Activated T-helper 1 cell treated with Interleukin-2 at 50 U/mL for 16 hours (primary cell): ENCODE measurements at regions not wholly inside any gene's neighbourhood (a gene's known extent, or its start where the extent isn't known, plus 50 kb on each side); places are given as distances from the start of the nearest gene placed in this dataset.
"Not testable (repeated sequence)": the region's sequence is repeated elsewhere in the genome, so short reads cannot be mapped to it uniquely, and the experiment has no call there.

Experiments
- DNase-seq: peaks from one replicate; pipeline ENCODE4 v3.0.0-alpha.2; 2020; ENCODE audit warnings: low read depth

GRCh38 chr13:109318945-109319590 is 467.3 kb downstream of the IRS2 start:
- no peak for DNase-seq

GRCh38 chr13:109315481-109315880 is 470.9 kb downstream of the IRS2 start:
- no peak for DNase-seq

- no peak for DNase-seq
Observed at GRCh38 chr13:109314101-109314500, 472.3 kb downstream of the IRS2 start.

- DNase-seq: no peak
Observed at GRCh38 chr13:109312399-109312798, 474.0 kb downstream of the IRS2 start.

- not testable (repeated sequence) for DNase-seq
Observed at GRCh38 chr13:109311431-109311976, 474.9 kb downstream of the IRS2 start.

- DNase-seq: no peak
Observed at GRCh38 chr13:109309625-109310363, 476.6 kb downstream of the IRS2 start.

- no peak for DNase-seq
Observed at GRCh38 chr13:109307027-109307426, 479.4 kb downstream of the IRS2 start.

- no peak for DNase-seq
Observed at GRCh38 chr13:109301726-109302125, 484.7 kb downstream of the IRS2 start.

- no peak for DNase-seq
Observed at GRCh38 chr13:109301276-109301675, 485.1 kb downstream of the IRS2 start.

GRCh38 chr13:109297628-109298027 is 488.8 kb downstream of the IRS2 start:
- DNase-seq: no peak

- no peak for DNase-seq
Observed at GRCh38 chr13:109293166-109293565, 493.2 kb downstream of the IRS2 start.

GRCh38 chr13:109288151-109288709 is 498.2 kb downstream of the IRS2 start:
- no peak for DNase-seq

GRCh38 chr13:109287553-109287952 is 498.8 kb downstream of the IRS2 start:
- no peak for DNase-seq

- DNase-seq: no peak
Observed at GRCh38 chr13:109285586-109285985, 500.8 kb downstream of the IRS2 start.

- DNase-seq: no peak
Observed at GRCh38 chr13:109281903-109282635, 504.3 kb downstream of the IRS2 start.

GRCh38 chr13:109281017-109281902 is 505.1 kb downstream of the IRS2 start:
- no peak for DNase-seq

GRCh38 chr13:109276261-109276660 is 510.1 kb downstream of the IRS2 start:
- no peak for DNase-seq

- DNase-seq: no peak
Observed at GRCh38 chr13:109275852-109276251, 510.5 kb downstream of the IRS2 start.

- no peak for DNase-seq
Observed at GRCh38 chr13:109275139-109275745, 511.1 kb downstream of the IRS2 start.

GRCh38 chr13:109274188-109274821 is 512.1 kb downstream of the IRS2 start:
- DNase-seq: no peak
